ENCODE measurements at regions not wholly inside any gene's neighbourhood (a gene's known extent, or its start where the extent isn't known, plus 50 kb on each side); places are given as distances from the start of the nearest gene placed in this dataset.

GRCh38 chr5:38789777-38790176 lies 56.0 kb upstream of the OSMR start:
- TF ChIP-seq, protein P1, sequence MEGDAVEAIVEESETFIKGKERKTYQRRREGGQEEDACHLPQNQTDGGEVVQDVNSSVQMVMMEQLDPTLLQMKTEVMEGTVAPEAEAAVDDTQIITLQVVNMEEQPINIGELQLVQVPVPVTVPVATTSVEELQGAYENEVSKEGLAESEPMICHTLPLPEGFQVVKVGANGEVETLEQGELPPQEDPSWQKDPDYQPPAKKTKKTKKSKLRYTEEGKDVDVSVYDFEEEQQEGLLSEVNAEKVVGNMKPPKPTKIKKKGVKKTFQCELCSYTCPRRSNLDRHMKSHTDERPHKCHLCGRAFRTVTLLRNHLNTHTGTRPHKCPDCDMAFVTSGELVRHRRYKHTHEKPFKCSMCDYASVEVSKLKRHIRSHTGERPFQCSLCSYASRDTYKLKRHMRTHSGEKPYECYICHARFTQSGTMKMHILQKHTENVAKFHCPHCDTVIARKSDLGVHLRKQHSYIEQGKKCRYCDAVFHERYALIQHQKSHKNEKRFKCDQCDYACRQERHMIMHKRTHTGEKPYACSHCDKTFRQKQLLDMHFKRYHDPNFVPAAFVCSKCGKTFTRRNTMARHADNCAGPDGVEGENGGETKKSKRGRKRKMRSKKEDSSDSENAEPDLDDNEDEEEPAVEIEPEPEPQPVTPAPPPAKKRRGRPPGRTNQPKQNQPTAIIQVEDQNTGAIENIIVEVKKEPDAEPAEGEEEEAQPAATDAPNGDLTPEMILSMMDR (conservative IDR thresholded peaks at IDR 0.05): no peak
- TF ChIP-seq ZFX (IDR thresholded peaks at IDR 0.05): no peak
